IMR-90 (cell line): ENCODE measurements at regions not wholly inside any gene's neighbourhood (a gene's known extent, or its start where the extent isn't known, plus 50 kb on each side); places are given as distances from the start of the nearest gene placed in this dataset.

Source experiments
- CTCF ChIP-seq: conservative IDR thresholded peaks from 2 replicates; pipeline ENCODE4 v1.5.1; 2012; ENCODE audit warnings: mild to moderate bottlenecking, low read depth, low read length, improper control_type of control experiment
- ELK1 ChIP-seq: fragments of 150-350 bp; IDR thresholded peaks from 2 replicates; pipeline ENCODE4 v1.6.1; 2016; ENCODE audit warnings: low read depth, mild to moderate bottlenecking, low read length, moderate library complexity, borderline replicate concordance
- MAFK ChIP-seq: IDR thresholded peaks from 2 replicates; pipeline ENCODE4 v1.6.1; 2012; ENCODE audit warnings: low read depth, low read length, improper control_type of control experiment
- POLR2A ChIP-seq: IDR thresholded peaks from 2 replicates; pipeline ENCODE4 v1.6.1; 2012; ENCODE audit warnings: mild to moderate bottlenecking, low read depth, low read length

GRCh38 chr1:72846476-72847278 lies 564.3 kb upstream of the NEGR1 start:
- TF ChIP-seq POLR2A: no peak
- TF ChIP-seq CTCF: no peak
- TF ChIP-seq MAFK: no peak
- TF ChIP-seq ELK1: no peak
